K562 (cell line): ENCODE measurements at regions not wholly inside any gene's neighbourhood (a gene's known extent, or its start where the extent isn't known, plus 50 kb on each side); places are given as distances from the start of the nearest gene placed in this dataset.

Experiments
- ATAC-seq: fragments of 200-7000 bp; cut with Tn5 transposase; 3 replicates; pipeline ENCODE4 v1.9.1; 2020; ENCODE audit warnings: moderate library complexity
- BruUV-seq: library from RNA; stranded (reverse); fragments of 400-500 nt; replicated peaks from 2 replicates; lab custom pipeline; 2021; lab: Mats Ljungman, UMichigan
- CTCF ChIA-PET: fragments of 300-600 bp; formaldehyde crosslinking; extraction: SDS; loops from one replicate; lab custom pipeline; 2021; ENCODE audit warnings: low intra/inter-chr PET ratio; lab: Yijun Ruan, JAX
- POLR2A ChIA-PET: fragments of 300-600, 350-650 bp; sonication (Branson Sonifier 250); formaldehyde crosslinking; extraction: SDS; loops from one replicate; lab custom pipeline; 2021; ENCODE audit warnings: antibody characterized with exemption, inconsistent platforms; lab: Yijun Ruan, JAX
- DNase-seq, 4 experiments: peaks; one replicate each; pipeline versions ENCODE4 v3.0.0 to v3.0.0-alpha.2; 2011 to 2018; ENCODE audit warnings: low spot score in 3 of 4, mixed read lengths in 3 of 4; ENCODE audit errors: extremely low read depth in 1 of 4
- FAIRE-seq: peaks from 2 replicates; lab custom pipeline; 2011; peaks lifted over from hg19 to GRCh38; lab: Jason Lieb, UNC
- H2AFZ ChIP-seq: 2 replicates; pipeline ENCODE4 v1.6.0; 2011; ENCODE audit warnings: low read depth, low read length, control low read depth, inconsistent platforms
- H3K27ac ChIP-seq: fragments of 200-600 bp; 3 replicates; pipeline ENCODE4 v1.8.0; 2011; ENCODE audit warnings: low read depth, mild to moderate bottlenecking, control low read depth, inconsistent platforms, low read length, moderate library complexity, mixed read lengths; ENCODE audit errors: extremely low read depth
- H3K27me3 ChIP-seq, 2 experiments: fragments of 300-600 bp in 1 of 2; 2 replicates in 1 of 2; 3 replicates in 1 of 2; pipeline versions ENCODE4 v1.6.0 to v1.8.0; 2011; ENCODE audit warnings: inconsistent platforms in 2 of 2, low read length in 2 of 2, mild to moderate bottlenecking in 1 of 2, mixed read lengths in 1 of 2, moderate library complexity in 1 of 2; ENCODE audit not compliant: control insufficient read depth in 2 of 2, insufficient read depth in 2 of 2
- H3K36me3 ChIP-seq: fragments of 300-600 bp; 3 replicates; pipeline ENCODE4 v1.8.0; 2011; ENCODE audit warnings: mild to moderate bottlenecking, low read length, inconsistent platforms; ENCODE audit not compliant: control insufficient read depth, insufficient read depth
- H3K4me1 ChIP-seq, 2 experiments: fragments of 200-600 bp in 1 of 2; replicated peaks in 1 of 2; 2 replicates in 1 of 2; 3 replicates in 1 of 2; pipeline versions ENCODE4 v1.5.1 to v1.8.0; 2011; ENCODE audit warnings: inconsistent platforms in 2 of 2, low read length in 2 of 2, mild to moderate bottlenecking in 1 of 2, mixed read lengths in 1 of 2, moderate library complexity in 1 of 2; ENCODE audit not compliant: control insufficient read depth in 2 of 2, insufficient read depth in 2 of 2
- H3K4me2 ChIP-seq: 2 replicates; pipeline ENCODE4 v1.6.1; 2011; ENCODE audit warnings: low read length, control low read depth, inconsistent platforms, mixed read lengths; ENCODE audit not compliant: insufficient read depth
- H3K4me3 ChIP-seq: fragments of 200-600 bp; sonication (generic), shearing (Covaris generic); 2 replicates; pipeline ENCODE4 v1.5.1; 2016; ENCODE audit warnings: control low read depth, inconsistent platforms
- H3K79me2 ChIP-seq: fragments of 200-600 bp; 3 replicates; pipeline ENCODE4 v1.8.0; 2011; ENCODE audit warnings: low read length, inconsistent platforms; ENCODE audit not compliant: control insufficient read depth, insufficient read depth
- H3K9ac ChIP-seq, 2 experiments: 2 replicates each; pipeline versions ENCODE4 v1.6.0 to v1.6.1; 2011; ENCODE audit warnings: low read depth in 2 of 2, low read length in 2 of 2, control low read depth in 1 of 2, inconsistent platforms in 1 of 2, mild to moderate bottlenecking in 1 of 2, mixed read lengths in 1 of 2; ENCODE audit not compliant: insufficient read depth in 1 of 2
- H3K9me1 ChIP-seq: one replicate; pipeline ENCODE4 v1.6.0; 2011; ENCODE audit warnings: inconsistent platforms, mild to moderate bottlenecking, low read length, moderate library complexity; ENCODE audit not compliant: control insufficient read depth, insufficient read depth
- H3K9me3 ChIP-seq: replicated peaks from 2 replicates; pipeline ENCODE4 v1.5.1; 2011; ENCODE audit warnings: low read depth, low read length, inconsistent platforms; ENCODE audit not compliant: control insufficient read depth, insufficient read depth
- H4K20me1 ChIP-seq: replicated peaks from 2 replicates; pipeline ENCODE4 v1.6.1; 2011; ENCODE audit warnings: low read length, inconsistent platforms, mixed read lengths; ENCODE audit not compliant: control insufficient read depth, insufficient read depth
- CBFA2T2 ChIP-seq: fragments of 450-650 bp; conservative IDR thresholded peaks from 2 replicates; pipeline ENCODE4 v1.6.1; 2017; ENCODE audit warnings: mild to moderate bottlenecking
- CBFA2T3 ChIP-seq: fragments of 450-650 bp; IDR thresholded peaks from 2 replicates; pipeline ENCODE4 v1.6.1; 2017
- CREB1 ChIP-seq, 2 experiments: sonication (generic) in 1 of 2; formaldehyde crosslinking in 1 of 2; IDR thresholded peaks; 2 replicates each; pipeline versions ENCODE4 v1.6.1 to v1.8.0; 2012 to 2022; ENCODE audit warnings: inconsistent platforms in 1 of 2, mild to moderate bottlenecking in 1 of 2, missing genetic modification reagents in 1 of 2, moderate library complexity in 1 of 2
- CREBBP ChIP-seq: IDR thresholded peaks from one replicate; pipeline ENCODE4 v1.6.1; 2012; ENCODE audit warnings: low read depth, mild to moderate bottlenecking, control low read depth, inconsistent platforms, low read length
- CREM ChIP-seq: IDR thresholded peaks from 2 replicates; pipeline ENCODE4 v1.6.1; 2014; ENCODE audit warnings: antibody characterized with exemption, low read depth
- DACH1 ChIP-seq: fragments of 450-650 bp; IDR thresholded peaks from 2 replicates; pipeline ENCODE4 v1.6.1; 2018; ENCODE audit not compliant: partially characterized antibody
- GTF2A2 ChIP-seq: IDR thresholded peaks from 2 replicates; pipeline ENCODE4 v1.6.1; 2016; ENCODE audit warnings: mild to moderate bottlenecking, missing genetic modification characterization, missing compliant biosample characterization
- HMG20B ChIP-seq: fragments of 250-450 bp; sonication (Bioruptor Pico); IDR thresholded peaks from 2 replicates; pipeline ENCODE4 v1.5.0; 2021; ENCODE audit warnings: mild to moderate bottlenecking
- IFI16 ChIP-seq: fragments of 250-450 bp; sonication (Bioruptor Pico); IDR thresholded peaks from 2 replicates; pipeline ENCODE4 v2.1.2; 2022; ENCODE audit warnings: mild to moderate bottlenecking, inconsistent platforms
- MYC ChIP-seq, 2 experiments: fragments of 250-450 bp in 1 of 2; sonication (Bioruptor Pico) in 1 of 2; IDR thresholded peaks; 2 replicates each; pipeline versions ENCODE4 v1.5.1 to v1.6.1; 2012 to 2021; ENCODE audit warnings: low read depth in 2 of 2, borderline replicate concordance in 1 of 2, improper control_type of control experiment in 1 of 2, low read length in 1 of 2, mild to moderate bottlenecking in 1 of 2, moderate library complexity in 1 of 2
- NCOA6 ChIP-seq: fragments of 450-650 bp; IDR thresholded peaks from 2 replicates; pipeline ENCODE4 v1.6.1; 2017; ENCODE audit warnings: mild to moderate bottlenecking
- SOX6 ChIP-seq: fragments of 450-650 bp; IDR thresholded peaks from 2 replicates; pipeline ENCODE4 v1.6.1; 2014; ENCODE audit warnings: mild to moderate bottlenecking
- TCF7 ChIP-seq: sonication (generic); IDR thresholded peaks from 2 replicates; pipeline ENCODE4 v1.6.1; 2016; ENCODE audit warnings: antibody characterized with exemption, borderline replicate concordance
- USF1 ChIP-seq: sonication (generic); formaldehyde crosslinking; IDR thresholded peaks from 2 replicates; pipeline ENCODE4 v1.9.0; 2022; ENCODE audit warnings: mild to moderate bottlenecking, missing genetic modification reagents
- WHSC1 ChIP-seq: IDR thresholded peaks from one replicate; pipeline ENCODE4 v1.6.1; 2012; ENCODE audit warnings: low read length, control low read depth, inconsistent platforms
- ZNF174 ChIP-seq: fragments of 250-450 bp; sonication (Bioruptor Pico); IDR thresholded peaks from 2 replicates; pipeline ENCODE4 v1.4.0; 2020; ENCODE audit warnings: mild to moderate bottlenecking
- ZNF764 ChIP-seq: fragments of 250-450 bp; sonication (Bioruptor Pico); IDR thresholded peaks from 2 replicates; pipeline ENCODE4 v1.4.0; 2020; ENCODE audit warnings: low read depth, mild to moderate bottlenecking, moderate library complexity
- WGBS: fragments of 100-300 bp; shearing (Covaris generic); methylation state at CpG from one replicate; pipeline ENCODE4 v1.1.6; 2016; ENCODE audit warnings: low coverage, mixed read lengths; ENCODE audit not compliant: insufficient coverage; ENCODE audit errors: missing lambda C conversion rate; 5-methylcytosine and 5-hydroxymethylcytosine counted together
- in situ Hi-C: fragments of 300-500 bp; cut with MboI; formaldehyde crosslinking; loops from 4 replicates; pipeline ENCODE4 v1.15.0; 2018; ENCODE audit warnings: inconsistent platforms, mixed read lengths
- intact Hi-C: fragments of 100-400 bp; cut with micrococcal nuclease; formaldehyde crosslinking; loops from 2 replicates; pipeline ENCODE4 v1.14.2; 2022
- TF ChIP-seq, protein P1 (sequence below): fragments of 450-650 bp; IDR thresholded peaks from 2 replicates; pipeline ENCODE4 v1.6.1; 2017; ENCODE audit warnings: mild to moderate bottlenecking, moderate library complexity

DNA sequence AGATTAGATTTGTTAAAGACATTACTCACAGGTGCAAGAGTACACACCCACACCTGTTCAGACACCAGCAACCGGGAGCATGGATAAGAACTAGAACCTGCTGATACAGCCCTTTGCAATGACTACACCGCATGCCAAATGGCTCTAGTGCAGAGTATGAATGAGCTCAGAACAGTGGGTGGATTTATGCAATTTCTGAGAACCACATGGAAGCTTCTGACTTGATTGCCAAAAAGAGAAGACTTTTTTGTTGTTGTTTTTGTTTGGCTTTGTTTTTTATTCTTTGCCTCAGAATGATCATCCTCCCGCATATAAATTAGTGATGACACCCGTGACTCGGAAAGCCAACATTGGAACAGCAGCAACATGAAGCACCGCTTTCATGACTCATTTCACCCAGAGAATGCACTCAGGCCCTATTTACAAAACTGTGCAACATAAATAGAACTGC lies 77.4 kb upstream of the LRCH1 start:
- no peaks in the 10 kb centered on the region for H4K20me1 ChIP-seq
- ChIA-PET POLR2A (no interaction called here), CTCF (no interaction called here)
- no peaks in the 10 kb centered on the region for H3K36me3 ChIP-seq
- no peaks in the 10 kb centered on the region for H3K9me1 ChIP-seq
- H2AFZ ChIP-seq, result no peak overlapping the region
- TF ChIP-seq NCOA6 (no peak), ZNF174 (CRISPR knock-in tag) (no peak), IFI16 (CRISPR knock-in tag) (no peak), CBFA2T2 (no peak), ZNF764 (CRISPR knock-in tag) (no peak)
- WGBS, result 11% methylated on average over 6 of the region's 6 CpGs
- H3K4me3 ChIP-seq, result no peak overlapping the region
- H3K27ac ChIP-seq, result no peak overlapping the region
- H3K79me2 ChIP-seq, result no peaks in the 10 kb centered on the region
- no peaks in the 10 kb centered on the region for H3K4me1 ChIP-seq
- intact Hi-C loops, result no loop called here
- DNase-seq, result no peak
- no TSS peak for BruUV-seq
- no peaks in the 10 kb centered on the region for H3K9me3 ChIP-seq
- H3K27me3 ChIP-seq, result no peaks in the 10 kb centered on the region; a peak in 1 of 5 replicates
- ATAC-seq, result no peak
- H3K4me2 ChIP-seq, result no peak overlapping the region
- no peak for FAIRE-seq
- H3K9ac ChIP-seq, result no peak overlapping the region
- in situ Hi-C loops, result no loop called here

GRCh38 chr13:46473806-46474205 lies 79.2 kb upstream of the LRCH1 start:
- ATAC-seq, result no peak
- no peak overlapping the region for H3K4me2 ChIP-seq
- no CpG with 5 or more reads among the region's 3 CpGs for WGBS
- no peaks in the 10 kb centered on the region for H3K9me1 ChIP-seq
- no peaks in the 10 kb centered on the region for H3K36me3 ChIP-seq
- H3K4me1 ChIP-seq, result no peaks in the 10 kb centered on the region
- no peaks in the 10 kb centered on the region for H4K20me1 ChIP-seq
- ChIA-PET POLR2A (no interaction called here), CTCF (no interaction called here)
- no peak overlapping the region for H2AFZ ChIP-seq
- no peak for FAIRE-seq
- H3K4me3 ChIP-seq, result no peak overlapping the region
- no peak for DNase-seq
- H3K27me3 ChIP-seq, result no peaks in the 10 kb centered on the region; a peak in 1 of 5 replicates
- no peak overlapping the region for H3K9ac ChIP-seq
- in situ Hi-C loops (no loop called here), intact Hi-C loops (no loop called here)
- H3K9me3 ChIP-seq, result no peaks in the 10 kb centered on the region
- no peaks in the 10 kb centered on the region for H3K79me2 ChIP-seq
- no peak overlapping the region for H3K27ac ChIP-seq
- no TSS peak for BruUV-seq
- TF ChIP-seq CBFA2T3 (no peak), MYC (IDR thresholded peaks at IDR 0.05; ENCODE audit: low read depth, low read length) (no peak), MYC (CRISPR knock-in tag; IDR thresholded peaks at IDR 0.05; ENCODE audit: borderline replicate concordance, low read depth) (no peak), CREBBP (no peak), DACH1 (no peak), CREB1 (IDR thresholded peaks at IDR 0.05) (no peak), CREB1 (CRISPR knock-in tag; IDR thresholded peaks at IDR 0.05) (no peak), HMG20B (CRISPR knock-in tag) (no peak), GTF2A2 (tag) (no peak), SOX6 (no peak), WHSC1 (no peak), USF1 (no peak), TCF7 (no peak), CREM (no peak)
- TF ChIP-seq, protein P1, sequence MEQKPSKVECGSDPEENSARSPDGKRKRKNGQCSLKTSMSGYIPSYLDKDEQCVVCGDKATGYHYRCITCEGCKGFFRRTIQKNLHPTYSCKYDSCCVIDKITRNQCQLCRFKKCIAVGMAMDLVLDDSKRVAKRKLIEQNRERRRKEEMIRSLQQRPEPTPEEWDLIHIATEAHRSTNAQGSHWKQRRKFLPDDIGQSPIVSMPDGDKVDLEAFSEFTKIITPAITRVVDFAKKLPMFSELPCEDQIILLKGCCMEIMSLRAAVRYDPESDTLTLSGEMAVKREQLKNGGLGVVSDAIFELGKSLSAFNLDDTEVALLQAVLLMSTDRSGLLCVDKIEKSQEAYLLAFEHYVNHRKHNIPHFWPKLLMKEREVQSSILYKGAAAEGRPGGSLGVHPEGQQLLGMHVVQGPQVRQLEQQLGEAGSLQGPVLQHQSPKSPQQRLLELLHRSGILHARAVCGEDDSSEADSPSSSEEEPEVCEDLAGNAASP, result no peak
